Superior temporal gyrus (tissue), 1 donor: ENCODE measurements at regions not wholly inside any gene's neighbourhood (a gene's known extent, or its start where the extent isn't known, plus 50 kb on each side); places are given as distances from the start of the nearest gene placed in this dataset.
A peak's percentile ranks its signal among the peaks of the same experiment; 100 is the strongest.
"Not testable (repeated sequence)": the region's sequence is repeated elsewhere in the genome, so short reads cannot be mapped to it uniquely, and the experiment has no call there.

ENCODE experiments used
- DNase-seq: peaks from one replicate; pipeline ENCODE4 v3.0.0-alpha.2; 2016; ENCODE audit errors: extremely low spot score

DNA sequence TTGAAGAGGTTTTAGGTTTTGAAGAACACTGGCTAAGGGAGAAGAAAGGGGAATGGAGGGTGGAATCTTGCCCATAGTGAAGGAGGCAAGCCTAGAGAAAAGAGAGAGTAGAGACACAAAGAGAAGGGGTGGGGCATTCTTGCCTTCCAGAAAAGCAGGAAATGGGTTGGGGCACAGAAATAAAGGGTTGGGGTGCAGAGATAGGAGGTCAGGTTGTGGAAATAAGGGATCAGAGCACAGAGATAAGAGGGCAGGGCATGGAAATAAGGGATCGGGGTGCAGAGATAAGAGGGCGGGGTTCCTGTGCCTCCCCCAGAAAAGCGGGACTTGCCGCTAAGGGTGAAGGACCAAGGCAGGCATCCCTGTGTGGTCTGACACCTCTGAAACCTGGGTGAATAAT lies 69.9 kb downstream of the ALG1L2 start:
- DNase-seq, result not testable (repeated sequence)

DNA sequence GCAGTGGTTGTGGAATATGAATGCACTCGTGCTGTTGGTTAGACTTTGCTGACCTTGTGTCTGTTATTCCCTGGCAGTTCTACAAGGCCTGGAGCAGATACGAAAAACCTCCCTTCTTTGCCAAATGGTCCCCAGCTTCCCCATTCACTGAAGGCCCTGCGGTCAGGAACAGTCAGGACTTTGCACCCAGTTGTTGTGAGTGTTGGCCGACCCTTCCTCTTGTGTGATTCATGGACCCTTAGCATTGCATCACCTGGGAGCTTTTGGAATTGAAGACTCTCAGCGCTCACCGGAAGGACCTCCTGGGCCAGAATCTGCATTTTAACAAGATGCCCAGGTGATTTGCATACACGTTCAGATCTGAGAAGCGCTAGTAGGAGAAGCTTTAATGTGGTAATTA lies 71.6 kb downstream of the ALG1L2 start:
- DNase-seq, result not testable (repeated sequence)

DNA sequence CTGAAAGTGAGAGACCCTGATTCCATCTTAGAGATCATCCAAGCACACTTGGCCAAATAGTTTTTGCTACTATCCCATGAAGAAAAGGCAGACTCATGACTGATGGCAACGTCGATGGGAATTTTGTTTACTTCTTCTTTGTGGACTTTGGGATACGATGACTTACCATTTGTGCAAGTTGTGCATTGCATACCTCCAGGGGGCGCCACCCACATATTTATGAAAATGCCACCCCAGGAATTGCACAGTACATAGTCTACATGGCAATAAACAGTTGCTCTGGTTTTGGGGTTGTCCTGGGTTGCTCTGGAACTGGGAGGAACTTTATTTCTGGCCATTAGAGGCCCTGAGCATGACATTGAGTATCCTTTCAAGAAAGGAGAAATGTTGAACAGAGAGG lies 73.8 kb downstream of the ALG1L2 start:
- not testable (repeated sequence) for DNase-seq

DNA sequence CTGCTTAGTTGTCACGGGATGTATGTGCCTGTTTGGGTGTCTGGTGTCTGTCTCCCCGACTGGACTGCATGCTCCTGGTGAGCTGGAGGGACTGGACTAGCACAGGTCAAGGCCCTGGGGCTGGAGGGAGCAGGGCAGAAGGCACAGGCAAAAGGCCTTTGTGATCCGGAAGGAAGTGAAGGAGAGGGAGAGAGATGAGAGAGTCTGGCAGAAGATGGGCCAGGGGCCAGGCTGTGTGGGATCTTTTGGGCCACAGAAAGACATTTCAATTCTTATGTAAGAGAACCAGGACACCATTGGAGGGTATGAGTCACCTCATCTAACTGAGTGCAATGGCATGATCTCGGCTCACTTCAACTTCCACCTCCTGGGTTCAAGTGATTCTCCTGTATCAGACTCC lies 85.2 kb downstream of the ALG1L2 start:
- DNase-seq, result not testable (repeated sequence)

DNA sequence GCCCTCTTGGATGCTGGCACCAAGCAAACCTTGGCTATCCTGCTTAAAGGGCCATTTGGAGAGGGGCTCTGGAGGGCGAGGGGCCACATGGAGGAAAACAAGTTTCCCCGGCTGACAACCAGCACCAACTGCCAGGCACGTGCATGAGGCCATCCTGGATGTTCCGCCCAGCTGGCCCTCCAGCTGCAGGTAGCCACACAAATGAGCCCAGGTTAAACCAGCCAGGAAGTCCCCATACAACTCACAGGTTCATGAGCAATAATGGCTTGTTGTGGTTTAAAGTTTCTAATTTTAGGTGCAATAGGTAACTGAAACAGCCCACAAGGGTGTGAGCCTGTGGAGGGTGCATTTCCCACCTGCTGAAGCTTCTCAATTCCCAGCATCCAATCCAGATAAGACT lies 93.6 kb downstream of the ALG1L2 start:
- DNase-seq, result not testable (repeated sequence)

DNA sequence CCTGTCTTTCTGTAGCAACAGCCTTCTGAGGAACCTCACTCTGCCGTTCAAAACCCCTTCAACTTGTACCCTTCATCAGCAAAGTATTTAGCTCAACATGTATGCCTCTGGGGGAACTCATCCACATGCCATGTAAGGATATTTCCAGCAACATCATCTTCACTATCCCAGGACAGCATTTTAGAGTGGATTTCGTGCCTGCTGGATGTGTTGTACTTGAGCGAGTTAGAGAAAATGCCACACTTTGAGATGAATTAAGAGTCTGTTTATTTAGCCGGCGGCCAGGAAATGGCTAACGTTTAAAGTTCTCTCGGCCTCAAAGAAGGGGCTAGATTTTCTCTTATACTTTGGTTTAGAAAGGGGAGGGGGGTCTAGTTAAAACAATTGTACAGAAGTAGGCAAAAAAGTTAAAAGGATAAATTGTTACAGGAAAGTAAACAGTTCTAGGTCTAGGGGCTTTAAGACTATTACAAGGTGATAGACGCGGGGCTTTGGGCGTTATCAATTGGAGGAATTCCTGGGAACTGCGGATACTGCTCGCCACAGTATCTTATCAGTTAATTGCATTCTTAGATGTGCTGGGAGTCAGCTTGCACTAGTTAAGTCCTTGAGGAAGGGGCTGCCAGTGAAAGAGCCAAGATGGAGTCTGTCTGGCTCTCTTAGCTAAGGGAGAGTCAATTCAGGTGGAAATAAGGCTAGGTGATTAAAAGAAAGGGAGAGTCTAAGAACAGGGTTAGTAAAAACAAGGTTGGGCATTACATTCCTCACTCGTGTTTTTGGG lies 95.0 kb downstream of the ALG1L2 start:
- DNase-seq, result not testable (repeated sequence)

DNA sequence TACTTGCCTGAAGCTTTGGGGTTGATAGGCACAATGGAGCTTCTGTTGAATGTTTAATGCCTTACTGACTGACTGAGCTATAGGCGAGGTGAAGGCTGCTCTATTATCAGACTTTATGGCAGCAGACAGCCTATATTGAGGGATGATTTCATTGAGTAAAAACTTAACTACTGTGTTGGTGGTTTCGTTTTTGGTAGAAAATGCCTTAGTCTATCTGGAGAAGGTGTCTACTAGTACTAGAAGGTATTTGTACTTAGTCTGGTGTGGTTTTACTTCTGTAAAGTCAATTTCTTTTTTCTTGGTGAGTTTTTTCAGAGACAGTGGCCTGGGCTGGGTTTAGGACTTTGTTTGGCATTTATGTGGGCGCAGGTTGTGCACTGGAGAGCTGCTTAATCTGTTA lies 97.2 kb downstream of the ALG1L2 start:
- DNase-seq, result not testable (repeated sequence)

DNA sequence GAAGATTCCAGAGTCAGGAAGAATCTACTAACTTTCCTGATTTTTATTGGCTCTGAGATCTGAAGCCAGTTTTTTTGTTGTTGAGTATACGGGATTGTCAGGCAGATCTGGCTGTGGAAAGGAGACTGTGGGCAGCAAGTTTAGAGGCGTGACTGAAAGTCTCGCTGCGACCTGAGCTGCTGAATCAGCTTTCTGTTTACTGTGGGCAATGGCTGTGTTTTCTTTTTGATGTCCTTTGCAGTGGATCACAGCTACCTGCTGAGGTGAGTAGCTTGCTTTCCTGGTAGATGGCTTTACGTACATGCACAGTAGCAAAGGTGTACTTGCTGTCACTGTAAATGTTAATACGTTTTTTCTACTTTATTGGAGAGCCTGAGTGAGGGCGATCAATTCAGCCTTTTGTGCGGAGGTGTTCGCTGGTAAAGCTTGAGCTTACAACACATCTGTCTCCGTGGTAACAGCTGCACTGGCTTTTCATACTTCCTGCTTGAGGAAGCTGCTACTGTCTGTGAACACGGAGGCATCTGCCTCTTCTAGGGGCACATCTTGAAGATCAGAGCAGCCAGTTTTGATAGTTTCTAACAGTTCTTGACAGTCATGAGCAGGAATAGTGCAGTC lies 97.8 kb downstream of the ALG1L2 start:
- DNase-seq, result peak; percentile 9

DNA sequence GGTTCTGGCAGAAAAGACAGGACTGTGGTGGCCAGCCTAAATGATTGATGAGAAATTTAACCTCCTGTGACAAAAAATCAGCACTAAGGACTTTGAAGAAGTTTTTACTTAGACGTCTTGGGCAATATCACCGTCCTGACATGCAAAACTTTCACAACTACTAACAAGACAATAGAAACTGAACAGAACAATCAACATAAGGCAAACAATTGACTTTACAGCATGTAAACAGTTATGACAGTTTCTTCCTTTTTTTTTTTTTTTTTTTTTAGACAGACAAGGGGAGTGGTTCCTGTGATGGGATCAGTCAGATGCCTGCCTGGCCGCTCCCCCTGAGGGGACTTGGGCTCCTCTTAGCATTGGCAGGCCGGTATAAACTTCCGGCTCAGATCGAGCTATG lies 100.8 kb downstream of the ALG1L2 start:
- DNase-seq, result not testable (repeated sequence)

DNA sequence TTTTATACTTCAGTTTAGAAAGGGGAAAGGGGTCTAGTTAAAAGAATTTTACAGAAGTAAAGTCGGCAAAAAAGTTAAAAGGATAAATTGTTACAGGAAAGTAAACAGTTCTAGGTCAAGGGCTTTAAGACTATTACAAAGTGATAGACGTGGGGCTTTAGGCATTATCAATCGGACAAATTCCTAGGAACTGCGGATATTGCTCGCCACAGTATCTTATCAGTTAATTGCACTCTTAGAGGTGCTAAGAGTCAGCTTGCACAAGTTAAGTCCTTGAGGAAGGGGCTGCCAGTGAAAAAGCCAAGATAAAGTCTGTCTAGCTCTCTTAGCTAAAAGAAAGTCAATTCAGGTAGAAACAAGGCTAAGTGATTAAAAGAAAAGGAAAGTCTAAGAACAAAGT lies 102.1 kb downstream of the ALG1L2 start:
- DNase-seq, result not testable (repeated sequence)

DNA sequence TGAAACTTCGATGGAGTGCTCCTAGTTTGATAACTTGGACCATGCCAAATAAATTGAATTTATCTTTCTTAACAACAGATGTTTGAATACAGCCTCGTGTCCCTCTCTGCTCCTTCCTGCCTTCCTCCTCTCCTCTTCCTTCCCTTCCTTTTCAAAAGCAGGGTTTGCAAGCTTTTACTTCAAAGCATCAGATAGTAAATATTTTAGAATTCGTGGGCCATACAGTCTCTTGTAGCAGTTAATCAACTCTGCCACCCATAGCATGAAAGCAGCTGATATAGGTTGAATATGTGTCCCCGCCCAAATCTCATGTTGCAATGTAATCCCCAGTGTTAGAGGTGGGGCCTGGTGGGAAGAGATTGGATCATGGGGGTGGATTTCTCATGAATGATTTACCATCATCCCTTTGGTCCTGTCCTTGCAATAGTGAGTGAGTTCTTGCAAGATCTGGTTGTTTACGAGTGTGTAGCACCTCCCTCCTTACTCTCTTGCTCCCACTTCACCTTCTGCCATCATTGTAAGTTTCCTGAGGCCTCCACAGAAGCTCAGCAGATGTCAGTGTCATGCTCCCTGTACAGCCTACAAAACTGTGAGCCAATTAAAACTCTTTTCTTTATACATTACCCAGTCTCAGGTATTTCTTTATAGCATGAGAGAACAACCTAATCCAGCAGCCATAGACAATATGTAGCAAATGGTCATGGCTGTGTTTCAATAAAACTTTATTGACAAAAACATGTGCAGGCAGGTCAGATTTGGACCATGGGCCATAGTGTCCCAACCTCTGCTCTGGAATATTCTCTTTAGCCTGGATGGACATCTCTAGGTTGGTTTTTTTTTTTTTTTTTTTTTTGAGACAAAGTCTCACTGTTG lies 102.8 kb downstream of the ALG1L2 start:
- DNase-seq, result not testable (repeated sequence)

DNA sequence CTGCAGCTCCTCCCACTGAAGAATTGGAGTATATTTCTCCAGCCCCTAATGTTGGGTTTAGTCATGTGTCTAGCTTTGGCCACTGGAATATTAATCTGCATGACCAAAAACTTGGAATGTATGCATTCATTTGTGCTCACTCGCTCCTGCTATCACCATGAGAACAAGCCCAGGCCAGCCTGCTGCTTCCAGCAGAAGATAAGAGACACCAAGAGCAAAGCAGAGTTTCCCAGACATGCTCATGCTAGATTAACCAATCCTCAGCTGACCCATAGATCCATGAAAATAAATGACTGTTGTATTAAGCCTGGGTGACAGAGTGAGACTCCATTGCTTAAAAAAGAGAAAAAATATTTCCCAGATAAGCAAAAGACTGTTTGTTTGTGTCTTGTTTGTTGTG lies 119.6 kb downstream of the ALG1L2 start:
- not testable (repeated sequence) for DNase-seq

DNA sequence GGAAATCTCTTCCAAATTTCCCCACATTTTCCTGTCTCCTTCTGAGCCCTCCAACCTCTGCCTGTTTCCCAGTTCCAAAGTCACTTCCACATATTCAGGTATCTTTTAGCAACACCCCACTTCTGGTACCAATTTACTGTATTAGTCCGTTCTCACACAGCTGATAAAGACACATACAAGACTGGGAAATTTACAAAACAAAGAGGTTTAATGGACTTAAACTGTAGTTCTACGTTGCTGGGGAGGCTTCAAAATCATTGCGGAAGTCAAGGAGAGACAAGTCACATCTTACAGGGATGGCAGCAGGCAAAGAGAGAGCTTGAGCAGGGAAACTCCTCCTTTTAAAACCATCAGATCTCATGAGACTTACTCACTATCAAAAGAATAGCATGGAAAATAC lies 122.0 kb downstream of the ALG1L2 start:
- not testable (repeated sequence) for DNase-seq

DNA sequence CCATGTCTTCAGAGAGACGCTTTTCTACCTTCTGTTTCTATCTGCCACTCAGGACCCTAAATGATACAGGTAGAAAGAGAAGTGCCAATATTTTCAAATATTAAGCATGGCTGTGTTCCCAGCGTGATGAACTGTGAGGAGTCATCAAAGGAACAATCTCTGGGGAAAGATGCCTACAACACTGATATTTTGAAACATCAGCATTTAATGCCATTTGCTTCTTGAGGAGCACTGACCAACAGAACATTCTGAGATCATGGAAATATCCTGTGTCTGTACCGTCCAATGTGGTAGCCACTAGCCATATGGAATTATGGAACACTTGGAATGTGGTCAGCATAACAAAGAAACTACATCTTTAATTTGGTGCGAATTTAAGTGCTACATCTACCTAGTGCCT lies 117.9 kb upstream of the COL6A5 start:
- DNase-seq, result no peak

DNA sequence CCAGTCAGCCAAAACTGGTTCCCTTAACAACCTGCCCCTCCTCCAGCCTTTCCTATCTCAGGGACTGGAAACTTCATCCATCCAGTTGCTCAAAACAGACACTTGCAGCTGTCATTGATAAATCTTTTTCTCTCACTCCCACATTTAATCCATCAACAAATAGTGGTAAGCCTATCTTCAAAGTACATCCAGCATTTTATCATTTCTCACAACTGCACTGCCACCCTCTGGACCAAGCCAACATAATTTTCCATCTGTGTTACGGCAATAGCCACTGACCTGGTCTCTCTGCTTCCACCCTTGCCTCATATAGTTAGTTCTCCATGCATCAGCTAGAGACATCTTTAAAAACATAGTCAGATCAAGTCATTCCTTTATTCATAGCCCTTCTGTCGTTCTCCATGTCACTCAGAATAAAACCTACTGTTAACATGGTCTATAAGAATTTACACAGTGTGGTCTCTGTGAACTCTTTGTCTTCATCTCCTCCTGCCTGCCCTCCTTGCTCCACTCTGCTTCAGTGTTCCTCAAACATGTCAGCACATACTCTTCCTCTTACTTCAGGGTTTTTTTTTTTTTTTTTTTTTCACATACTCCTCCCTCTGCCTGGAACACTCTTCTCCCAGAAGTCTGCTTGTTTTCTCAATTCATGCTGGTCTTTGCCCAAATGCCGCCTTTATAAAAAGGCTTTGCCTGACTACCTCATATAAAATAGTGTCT lies 102.5 kb upstream of the COL6A5 start:
- no peak for DNase-seq

DNA sequence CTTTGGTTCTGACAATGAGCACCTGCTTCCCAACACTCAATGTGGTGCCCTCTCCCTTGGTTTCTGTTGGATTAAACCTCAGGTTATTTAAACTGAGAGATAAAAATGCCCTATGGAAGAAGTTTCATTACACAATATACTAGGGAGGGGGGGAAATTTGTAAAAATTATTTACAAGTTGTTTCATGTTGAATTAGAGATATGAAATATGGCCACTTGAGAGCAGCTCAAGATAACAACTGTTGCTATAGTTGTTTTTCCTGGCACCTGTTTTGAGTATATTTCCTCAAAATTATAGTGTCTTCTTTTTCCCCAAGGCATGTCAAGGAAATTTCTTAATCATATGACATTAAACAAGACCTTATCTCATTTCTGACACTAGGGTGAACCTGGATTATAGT lies 101.7 kb upstream of the COL6A5 start:
- no peak for DNase-seq

DNA sequence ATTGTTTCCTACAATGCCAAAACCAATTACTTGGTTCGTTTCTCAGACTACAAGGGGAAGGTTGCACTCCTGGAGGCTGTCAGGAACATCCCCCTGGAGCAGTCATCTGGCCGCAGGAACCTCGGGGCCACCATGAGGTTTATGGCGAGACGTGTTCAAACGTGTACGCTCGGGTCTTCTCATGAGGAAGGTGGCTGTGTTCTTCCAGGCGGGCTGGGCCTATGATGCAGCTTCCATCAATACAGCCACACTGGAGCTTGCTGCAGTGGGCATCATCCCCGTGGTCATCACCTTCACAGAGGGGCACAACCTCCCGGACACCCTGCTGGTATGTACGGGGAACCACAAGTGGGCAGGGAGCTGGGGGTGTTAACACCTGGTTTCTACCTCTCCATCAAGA lies 94.5 kb upstream of the COL6A5 start:
- DNase-seq, result no peak

DNA sequence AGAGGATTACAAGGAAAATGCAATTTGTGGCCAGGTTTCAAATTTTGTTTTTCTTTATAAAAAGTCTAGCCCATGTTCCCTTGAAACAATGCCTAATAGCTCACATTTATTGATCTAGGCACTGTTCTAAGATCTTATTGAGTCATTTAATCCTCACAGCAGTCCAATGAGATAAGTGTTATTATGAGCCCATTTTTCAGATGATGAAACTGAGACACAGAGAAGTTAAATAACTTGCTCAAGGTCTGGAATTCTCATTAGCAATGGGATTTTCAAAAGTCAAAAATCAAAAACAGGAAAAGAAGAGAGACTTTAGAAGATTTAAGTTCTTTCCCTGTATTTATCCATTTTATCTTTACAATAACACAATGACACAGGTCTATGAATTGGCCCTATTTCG lies 90.0 kb upstream of the COL6A5 start:
- no peak for DNase-seq

DNA sequence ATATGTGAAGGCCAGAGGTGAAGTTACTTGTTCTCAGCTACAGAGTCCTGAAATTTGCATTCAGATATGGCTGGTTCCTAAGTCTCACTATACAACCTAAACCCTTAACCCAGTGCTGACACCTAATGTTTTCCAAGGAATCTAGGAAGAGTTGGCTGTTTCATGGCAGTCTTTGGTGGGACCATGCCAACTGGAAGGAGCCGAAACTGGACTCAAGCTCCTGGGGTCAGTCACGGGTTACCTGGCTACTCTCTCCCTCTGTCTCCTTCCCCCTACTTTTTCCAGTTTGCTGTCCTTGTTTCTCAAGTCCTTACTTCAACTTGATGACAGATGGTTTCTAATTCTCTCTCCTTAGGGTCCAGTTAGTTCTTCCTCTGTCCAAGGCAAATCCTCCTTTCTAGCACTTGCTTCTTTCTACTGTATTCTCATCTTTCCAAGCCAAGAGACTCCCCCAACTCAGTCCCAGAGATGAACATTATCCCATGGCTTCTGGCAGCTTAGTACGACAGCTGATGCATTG lies 88.6 kb upstream of the COL6A5 start:
- DNase-seq, result no peak

DNA sequence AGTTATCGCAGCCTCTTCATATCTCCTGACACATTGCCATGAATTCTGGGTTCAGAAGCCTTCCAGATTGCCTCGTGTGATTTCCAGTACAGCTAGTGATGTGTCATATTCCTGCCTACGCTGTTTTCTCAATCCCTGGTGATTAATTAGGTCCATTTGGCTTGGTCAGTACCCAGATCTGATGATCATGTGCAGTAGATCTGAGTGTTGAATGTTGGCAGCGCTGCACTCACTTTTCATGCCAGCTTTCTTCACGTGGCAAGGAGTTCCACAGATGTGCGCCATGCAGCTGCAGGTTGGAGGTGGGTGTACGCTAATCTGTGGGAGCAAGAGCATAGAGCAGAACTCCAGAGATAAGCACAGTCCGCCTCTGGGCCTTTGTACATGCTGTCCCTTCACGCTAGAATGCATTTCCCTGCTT lies 86.9 kb upstream of the COL6A5 start:
- DNase-seq, result peak; percentile 19

DNA sequence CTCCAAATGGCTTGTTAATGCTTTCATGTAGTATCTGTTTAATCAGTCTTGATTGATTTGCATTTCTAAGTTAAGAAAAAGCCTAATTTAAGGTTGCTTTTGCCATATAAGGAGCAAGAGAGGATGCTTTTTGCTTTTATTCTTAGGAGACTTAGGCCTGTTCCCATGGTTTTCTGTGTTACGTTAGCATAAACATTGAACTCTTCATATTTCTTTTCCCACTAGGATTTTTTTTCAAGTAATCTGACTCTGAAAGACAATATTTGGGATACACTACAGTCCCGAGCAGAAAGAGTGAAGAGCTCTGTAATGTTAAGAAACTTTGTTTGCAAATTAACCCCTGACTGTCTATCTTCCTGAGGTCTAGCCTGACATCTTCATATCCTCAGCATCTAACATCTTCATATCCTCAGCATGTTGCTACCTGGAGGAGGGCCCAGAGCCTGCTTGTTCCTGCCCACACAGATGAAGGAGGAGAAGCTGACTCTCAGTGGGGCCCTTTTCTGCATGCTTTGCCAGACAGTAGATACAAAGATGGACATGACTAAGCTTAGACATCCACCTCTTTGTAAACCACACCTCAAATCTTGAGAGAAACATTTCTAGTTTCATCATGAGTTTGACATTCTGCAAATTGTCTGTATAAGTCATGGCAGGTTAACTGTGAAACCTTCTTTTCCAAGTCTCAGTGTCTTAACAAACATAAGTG lies 86.2 kb upstream of the COL6A5 start:
- peak; percentile 13 for DNase-seq
